ENCODE measurements at regions not wholly inside any gene's neighbourhood (a gene's known extent, or its start where the extent isn't known, plus 50 kb on each side); places are given as distances from the start of the nearest gene placed in this dataset.

GRCh38 chr10:107238275-107238674 is 73.8 kb upstream of the SORCS1 start:
- DNase-seq, result no peak

- no peak for DNase-seq
Measured at GRCh38 chr10:107232013-107232412, 67.5 kb upstream of the SORCS1 start.

DNA sequence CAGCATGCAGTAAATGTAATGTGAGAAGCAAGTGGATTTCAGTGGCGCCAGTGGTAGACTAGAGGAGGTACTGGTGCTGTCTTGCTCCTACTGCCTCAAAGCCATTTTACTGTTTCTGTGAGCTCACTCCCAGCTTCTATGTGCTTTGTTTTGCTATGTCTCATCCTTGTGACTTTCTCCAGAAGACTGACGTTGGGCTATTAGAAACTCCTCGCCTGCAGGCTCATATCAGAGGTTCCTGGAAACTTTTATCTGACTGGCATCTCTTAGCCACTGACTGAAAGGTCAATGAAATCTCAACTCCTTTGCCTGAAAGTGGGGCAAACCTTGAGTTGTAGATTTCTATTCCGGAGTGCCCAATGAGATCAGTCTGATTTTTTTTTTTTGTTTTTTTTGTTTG is 66.4 kb upstream of the SORCS1 start:
- no peak for DNase-seq

DNA sequence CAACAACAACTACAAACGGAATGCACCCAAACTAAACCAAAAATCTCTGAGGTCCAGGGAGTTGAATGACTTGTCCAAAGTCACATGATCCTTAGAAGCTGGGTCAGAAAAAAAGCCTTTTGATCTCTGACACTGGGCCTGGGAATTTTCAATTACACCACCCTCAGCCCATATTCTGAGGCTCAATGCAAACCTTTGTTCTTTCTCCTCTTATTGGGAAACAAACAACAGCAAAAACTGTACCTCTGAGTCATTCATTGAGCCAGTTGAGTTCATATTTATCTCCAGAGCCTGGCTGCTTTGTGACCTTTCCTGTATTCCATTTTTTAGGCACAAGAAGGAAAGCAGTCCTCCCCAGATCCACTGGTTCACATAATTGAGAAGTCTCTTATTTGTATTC is 51.2 kb upstream of the SORCS1 start:
- no peak for DNase-seq

Measured in NCI-H1417 (cell line).